Tibial artery (tissue), 4 donors: ENCODE measurements at regions not wholly inside any gene's neighbourhood (a gene's known extent, or its start where the extent isn't known, plus 50 kb on each side); places are given as distances from the start of the nearest gene placed in this dataset.

Source experiments
- DNase-seq, 2 donors: peaks; one replicate each; pipeline ENCODE4 v3.0.0-alpha.2; 2019
- H3K27ac ChIP-seq, 2 donors: fragments of 200-600 bp; sonication (generic) in 1 of 2; 1 replicate in 1 of 2; 2 replicates in 1 of 2; pipeline ENCODE4 v1.5.1; 2018 to 2019; ENCODE audit warnings: mild to moderate bottlenecking in 1 of 2
- H3K27me3 ChIP-seq, 2 donors: fragments of 200-600 bp; sonication (generic) in 1 of 2; one replicate each; pipeline versions ENCODE4 v1.5.1 to v1.6.0; 2016 to 2019
- H3K36me3 ChIP-seq, 3 donors: fragments of 200-600 bp; sonication (generic) in 2 of 3; one replicate each; pipeline ENCODE4 v1.5.1; 2016 to 2019; ENCODE audit warnings: mild to moderate bottlenecking in 2 of 3
- H3K4me1 ChIP-seq, 4 donors: fragments of 200-600 bp; sonication (generic) in 2 of 4; 1 replicate in 3 of 4; 2 replicates in 1 of 4; pipeline ENCODE4 v1.5.1; 2016 to 2019
- H3K4me3 ChIP-seq, 2 donors: fragments of 200-600 bp; sonication (generic) in 1 of 2; 1 replicate in 1 of 2; 2 replicates in 1 of 2; pipeline ENCODE4 v1.5.1; 2018 to 2019; ENCODE audit warnings: mild to moderate bottlenecking in 2 of 2
- H3K9me3 ChIP-seq, 3 donors: fragments of 200-600 bp; sonication (generic) in 1 of 3; one replicate each; pipeline ENCODE4 v1.5.1; 2016 to 2019
- CTCF ChIP-seq, 2 experiments: fragments of 200-600 bp in 1 of 2; fragments of 450-650 bp in 1 of 2; IDR thresholded peaks; one replicate each; pipeline ENCODE4 v1.5.1; 2017 to 2019; ENCODE audit warnings: antibody characterized with exemption in 2 of 2, mild to moderate bottlenecking in 1 of 2, moderate library complexity in 1 of 2
- intact Hi-C: fragments of 100-400 bp; cut with DNase I; formaldehyde crosslinking; loops from one replicate; pipeline ENCODE4 v1.15.0; 2023; ENCODE audit warnings: low total_unique reads

- intact Hi-C loops = no loop called here
- Histone ChIP-seq H3K36me3 (no peaks in the 10 kb centered on the region), H3K4me1 (no peaks in the 10 kb centered on the region), H3K27me3 (no peaks in the 10 kb centered on the region), H3K4me3 (no peak overlapping the region), H3K27ac (no peak overlapping the region), H3K9me3 (peaks cover 0 to 17% (median 0%) of the 10 kb centered on the region in 3 donors)
- TF ChIP-seq CTCF (IDR thresholded peaks at IDR 0.05) = no peak
- no peak for DNase-seq
Measured at GRCh38 chr13:59546178-59546577, 617.5 kb downstream of the DIAPH3 start.

GRCh38 chr13:59547950-59548349, 615.8 kb downstream of the DIAPH3 start:
- no peaks in the 10 kb centered on the region for H3K4me1 ChIP-seq
- no peaks in the 10 kb centered on the region for H3K36me3 ChIP-seq
- intact Hi-C loops = no loop called here
- TF ChIP-seq CTCF (IDR thresholded peaks at IDR 0.05) = no peak
- no peak for DNase-seq
- H3K4me3 ChIP-seq = no peak overlapping the region
- H3K9me3 ChIP-seq = peaks cover 0 to 17% (median 0%) of the 10 kb centered on the region in 3 donors
- no peaks in the 10 kb centered on the region for H3K27me3 ChIP-seq
- no peak overlapping the region for H3K27ac ChIP-seq

- no peak overlapping the region for H3K4me3 ChIP-seq
- no peaks in the 10 kb centered on the region for H3K36me3 ChIP-seq
- DNase-seq = no peak
- no peaks in the 10 kb centered on the region for H3K4me1 ChIP-seq
- no peaks in the 10 kb centered on the region for H3K27me3 ChIP-seq
- TF ChIP-seq CTCF (IDR thresholded peaks at IDR 0.05) = no peak
- H3K27ac ChIP-seq = no peak overlapping the region
- intact Hi-C loops = no loop called here
- H3K9me3 ChIP-seq = no peaks in the 10 kb centered on the region
Measured at GRCh38 chr13:59562924-59563323, 600.8 kb downstream of the DIAPH3 start.

GRCh38 chr13:59566561-59566960, 597.2 kb downstream of the DIAPH3 start:
- no peaks in the 10 kb centered on the region for H3K9me3 ChIP-seq
- H3K36me3 ChIP-seq = no peaks in the 10 kb centered on the region
- no peak for TF ChIP-seq CTCF (IDR thresholded peaks at IDR 0.05)
- H3K27me3 ChIP-seq = no peaks in the 10 kb centered on the region
- H3K4me1 ChIP-seq = no peaks in the 10 kb centered on the region
- H3K4me3 ChIP-seq = no peak overlapping the region
- intact Hi-C loops = no loop called here
- DNase-seq = no peak
- no peak overlapping the region for H3K27ac ChIP-seq

GRCh38 chr13:59568306-59568705, 595.4 kb downstream of the DIAPH3 start:
- no peaks in the 10 kb centered on the region for H3K4me1 ChIP-seq
- no peak for TF ChIP-seq CTCF (IDR thresholded peaks at IDR 0.05)
- H3K27me3 ChIP-seq = no peaks in the 10 kb centered on the region
- no peak overlapping the region for H3K4me3 ChIP-seq
- H3K36me3 ChIP-seq = no peaks in the 10 kb centered on the region
- peaks cover 0 to 4% (median 0%) of the 10 kb centered on the region in 3 donors for H3K9me3 ChIP-seq
- no peak for DNase-seq
- intact Hi-C loops = no loop called here
- no peak overlapping the region for H3K27ac ChIP-seq

- H3K27me3 ChIP-seq = no peaks in the 10 kb centered on the region
- H3K4me3 ChIP-seq = no peak overlapping the region
- peaks cover 0 to 8% (median 0%) of the 10 kb centered on the region in 3 donors for H3K9me3 ChIP-seq
- no peaks in the 10 kb centered on the region for H3K4me1 ChIP-seq
- H3K27ac ChIP-seq = no peak overlapping the region
- intact Hi-C loops = no loop called here
- DNase-seq = no peak
- TF ChIP-seq CTCF (IDR thresholded peaks at IDR 0.05) = no peak
- H3K36me3 ChIP-seq = no peaks in the 10 kb centered on the region
Measured at GRCh38 chr13:59570204-59570603, 593.5 kb downstream of the DIAPH3 start.
